COLO668 (cell line): ENCODE measurements at regions not wholly inside any gene's neighbourhood (a gene's known extent, or its start where the extent isn't known, plus 50 kb on each side); places are given as distances from the start of the nearest gene placed in this dataset.
"Not testable (repeated sequence)": the region's sequence is repeated elsewhere in the genome, so short reads cannot be mapped to it uniquely, and the experiment has no call there.

ENCODE experiments used
- DNase-seq: peaks from one replicate; lab custom pipeline; 2025; ENCODE audit not compliant: unreplicated experiment; lab: John Stamatoyannopoulos, UW

GRCh38 chr4:178015046-178015445, 572.8 kb upstream of the AGA start:
- not testable (repeated sequence) for DNase-seq

GRCh38 chr4:178026999-178027398, 584.8 kb upstream of the AGA start:
- DNase-seq = no peak

- DNase-seq = no peak
Measured at GRCh38 chr4:178027796-178028195, 585.6 kb upstream of the AGA start.

GRCh38 chr4:178028481-178028880, 586.2 kb upstream of the AGA start:
- no peak for DNase-seq

GRCh38 chr4:178037459-178038214, 595.4 kb upstream of the AGA start:
- no peak for DNase-seq

- no peak for DNase-seq
Measured at GRCh38 chr4:178056996-178057395, 614.8 kb upstream of the AGA start.

GRCh38 chr4:178063568-178063967, 621.3 kb upstream of the AGA start:
- DNase-seq = no peak

GRCh38 chr4:178066338-178066941, 624.2 kb upstream of the AGA start:
- DNase-seq = no peak

GRCh38 chr4:178068136-178068535, 625.9 kb upstream of the AGA start:
- DNase-seq = no peak

GRCh38 chr4:178070163-178070562, 627.9 kb upstream of the AGA start:
- no peak for DNase-seq

GRCh38 chr4:178080312-178080711, 638.1 kb upstream of the AGA start:
- DNase-seq = no peak

GRCh38 chr4:178081176-178081575, 638.9 kb upstream of the AGA start:
- no peak for DNase-seq

- no peak for DNase-seq
Measured at GRCh38 chr4:178081896-178082295, 639.7 kb upstream of the AGA start.

GRCh38 chr4:178082906-178083305, 640.7 kb upstream of the AGA start:
- DNase-seq = no peak

- no peak for DNase-seq
Measured at GRCh38 chr4:178083968-178084367, 641.7 kb upstream of the AGA start.

GRCh38 chr4:178086320-178086719, 644.1 kb upstream of the AGA start:
- no peak for DNase-seq

GRCh38 chr4:178090640-178091411, 648.6 kb upstream of the AGA start:
- no peak for DNase-seq

- DNase-seq = no peak
Measured at GRCh38 chr4:178102139-178102538, 659.9 kb upstream of the AGA start.

GRCh38 chr4:178105242-178105641, 663.0 kb upstream of the AGA start:
- DNase-seq = no peak

- DNase-seq = no peak
Measured at GRCh38 chr4:178136736-178137345, 694.6 kb upstream of the AGA start.

- no peak for DNase-seq
Measured at GRCh38 chr4:178137732-178138471, 695.7 kb upstream of the AGA start.
